ENCODE measurements at regions not wholly inside any gene's neighbourhood (a gene's known extent, or its start where the extent isn't known, plus 50 kb on each side); places are given as distances from the start of the nearest gene placed in this dataset.
"Not testable (repeated sequence)": the region's sequence is repeated elsewhere in the genome, so short reads cannot be mapped to it uniquely, and the experiment has no call there.

DNA sequence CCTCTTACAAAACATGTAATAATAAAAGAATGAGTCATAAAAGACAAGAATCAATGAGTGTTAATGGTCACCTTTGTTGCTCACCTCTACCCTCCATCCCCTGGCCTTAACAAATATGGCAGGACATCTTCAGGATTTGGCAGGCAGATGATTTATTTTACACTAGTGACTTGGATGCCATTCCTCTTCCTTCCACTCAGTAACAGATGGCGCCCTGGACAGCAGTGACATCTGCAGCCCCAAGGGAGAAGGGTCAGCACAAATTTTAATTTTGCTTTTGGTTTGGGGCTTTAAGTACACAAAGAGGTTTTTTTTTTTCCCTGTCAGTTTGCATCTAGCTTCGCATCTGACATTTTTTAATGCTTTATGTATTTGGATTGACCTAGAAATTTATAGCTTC lies 188.9 kb downstream of the ZNF92 start:
- not testable (repeated sequence) for H3K36me3 ChIP-seq (replicated peaks in 1 of 2; ENCODE audit: control insufficient read depth in 2 of 2, insufficient read depth in 2 of 2, low read length in 2 of 2); H3K23ac ChIP-seq (ENCODE audit: low read depth, low read length, poor library complexity); H2BK12ac ChIP-seq (ENCODE audit: low read length); DNase-seq (ENCODE audit: low spot score); H4K91ac ChIP-seq (ENCODE audit: low read depth, low read length, poor library complexity); H3K79me1 ChIP-seq (ENCODE audit: low read depth, low read length); H3K27me3 ChIP-seq (ENCODE audit: control insufficient read depth in 3 of 3, insufficient read depth in 3 of 3, low read depth in 1 of 3, low read length in 3 of 3); H2BK15ac ChIP-seq (ENCODE audit: low read length); H3K4ac ChIP-seq (ENCODE audit: low read length); H3K4me1 ChIP-seq (ENCODE audit: control insufficient read depth in 2 of 2, insufficient read depth in 1 of 2, low read depth in 1 of 2, low read length in 2 of 2); H4K8ac ChIP-seq (ENCODE audit: low read depth, low read length); H3K4me2 ChIP-seq (ENCODE audit: insufficient read depth, low read length, poor library complexity, severe bottlenecking); H3K9ac ChIP-seq (ENCODE audit: low read depth, low read length, poor library complexity); H2AFZ ChIP-seq (ENCODE audit: low read length); H2AK5ac ChIP-seq (ENCODE audit: low read depth, low read length); H2BK5ac ChIP-seq (ENCODE audit: low read length); H2BK120ac ChIP-seq (ENCODE audit: low read depth, low read length); H3K27ac ChIP-seq (replicated peaks; ENCODE audit: low read length); H3K14ac ChIP-seq (ENCODE audit: low read length); H3K4me3 ChIP-seq (ENCODE audit: low read length in 2 of 2); H3K9me3 ChIP-seq (replicated peaks in 1 of 2; ENCODE audit: control insufficient read depth in 2 of 2, insufficient read depth in 1 of 2, low read depth in 1 of 2, low read length in 2 of 2); H3K18ac ChIP-seq (ENCODE audit: low read length)
- no CpG with 5 or more reads among the region's 2 CpGs for WGBS, 2 donors (ENCODE audit: extremely low coverage in 2 of 2, insufficient read length in 2 of 2, insufficient replicate concordance in 1 of 2)

DNA sequence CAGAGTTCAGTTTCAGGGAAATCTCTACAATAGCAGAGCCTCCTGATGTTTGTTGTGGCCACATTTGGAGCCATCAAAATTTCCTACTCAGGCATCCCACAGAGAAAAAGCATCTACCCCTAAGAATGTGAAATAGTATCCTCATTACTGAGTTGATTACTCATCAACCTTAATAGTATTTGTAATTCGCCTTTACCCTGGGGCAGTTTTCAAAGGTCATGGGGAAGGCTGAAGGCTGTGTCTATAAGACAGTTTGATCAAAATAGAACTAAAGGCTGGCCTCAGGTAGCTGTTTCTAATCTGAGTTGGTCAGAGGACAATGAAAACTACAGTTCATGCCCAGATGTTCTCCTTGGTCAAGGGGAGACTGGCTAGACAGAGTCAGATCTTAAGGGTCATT lies 189.7 kb downstream of the ZNF92 start:
- H2BK12ac ChIP-seq (ENCODE audit: low read length); H3K23ac ChIP-seq (ENCODE audit: low read depth, low read length, poor library complexity); H2AK5ac ChIP-seq (ENCODE audit: low read depth, low read length); H3K79me1 ChIP-seq (ENCODE audit: low read depth, low read length); H4K91ac ChIP-seq (ENCODE audit: low read depth, low read length, poor library complexity); H2AFZ ChIP-seq (ENCODE audit: low read length); H3K4ac ChIP-seq (ENCODE audit: low read length); H2BK120ac ChIP-seq (ENCODE audit: low read depth, low read length); H3K14ac ChIP-seq (ENCODE audit: low read length); H3K4me3 ChIP-seq (ENCODE audit: low read length in 2 of 2); H3K18ac ChIP-seq (ENCODE audit: low read length); H3K27ac ChIP-seq (replicated peaks; ENCODE audit: low read length); H2BK5ac ChIP-seq (ENCODE audit: low read length); H3K4me2 ChIP-seq (ENCODE audit: insufficient read depth, low read length, poor library complexity, severe bottlenecking); H2BK15ac ChIP-seq (ENCODE audit: low read length); H3K36me3 ChIP-seq (replicated peaks in 1 of 2; ENCODE audit: control insufficient read depth in 2 of 2, insufficient read depth in 2 of 2, low read length in 2 of 2); H3K9me3 ChIP-seq (replicated peaks in 1 of 2; ENCODE audit: control insufficient read depth in 2 of 2, insufficient read depth in 1 of 2, low read depth in 1 of 2, low read length in 2 of 2); H3K27me3 ChIP-seq (ENCODE audit: control insufficient read depth in 3 of 3, insufficient read depth in 3 of 3, low read depth in 1 of 3, low read length in 3 of 3); DNase-seq (ENCODE audit: low spot score); H4K8ac ChIP-seq (ENCODE audit: low read depth, low read length); H3K9ac ChIP-seq (ENCODE audit: low read depth, low read length, poor library complexity); H3K4me1 ChIP-seq (ENCODE audit: control insufficient read depth in 2 of 2, insufficient read depth in 1 of 2, low read depth in 1 of 2, low read length in 2 of 2): not testable (repeated sequence)
- no CpG with 5 or more reads among the region's 1 CpG for WGBS, 2 donors (ENCODE audit: extremely low coverage in 2 of 2, insufficient read length in 2 of 2, insufficient replicate concordance in 1 of 2)

DNA sequence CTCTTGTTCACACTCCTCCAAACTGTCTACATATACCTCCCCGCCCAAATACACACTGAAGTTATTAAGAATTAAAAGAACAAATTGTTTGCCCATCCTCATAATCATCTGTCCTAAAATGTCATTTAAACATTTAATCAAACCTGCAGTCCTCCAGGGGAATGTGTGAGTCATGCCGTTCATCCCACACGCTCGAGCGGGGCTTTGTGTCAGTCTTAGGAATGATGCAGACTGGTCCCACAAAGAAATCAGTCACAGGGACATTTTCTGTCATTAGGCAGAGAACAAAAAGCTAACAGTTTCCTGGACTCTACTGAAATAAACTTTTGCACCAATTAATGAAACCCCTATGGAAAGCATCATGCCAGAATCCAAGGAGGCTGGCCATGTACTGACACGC lies 194.6 kb downstream of the ZNF92 start:
- no CpG with 5 or more reads among the region's 6 CpGs for WGBS, 2 donors (ENCODE audit: extremely low coverage in 2 of 2, insufficient read length in 2 of 2, insufficient replicate concordance in 1 of 2)

DNA sequence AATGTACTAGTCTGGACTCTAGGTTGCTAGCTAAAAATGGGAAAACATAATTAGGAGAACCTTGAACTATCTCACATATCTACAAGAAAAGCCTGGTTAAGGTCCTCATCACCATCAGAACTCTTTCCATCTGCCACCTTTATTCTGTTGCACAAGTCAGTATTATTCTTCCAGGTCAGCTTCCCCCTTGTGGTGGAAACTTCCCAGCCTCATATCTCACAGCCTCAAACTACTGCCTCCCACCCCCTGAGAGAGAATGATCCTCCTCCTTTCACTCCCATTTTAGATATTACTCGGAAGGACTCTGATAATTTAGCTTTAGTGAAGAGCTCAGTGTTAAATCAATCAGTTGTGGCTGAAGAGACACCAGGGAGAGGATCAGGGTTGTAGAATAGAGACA lies 197.3 kb downstream of the ZNF92 start:
- H3K4me2 ChIP-seq (ENCODE audit: insufficient read depth, low read length, poor library complexity, severe bottlenecking); H3K23ac ChIP-seq (ENCODE audit: low read depth, low read length, poor library complexity); H4K91ac ChIP-seq (ENCODE audit: low read depth, low read length, poor library complexity); H3K18ac ChIP-seq (ENCODE audit: low read length); H2BK12ac ChIP-seq (ENCODE audit: low read length); H3K9me3 ChIP-seq (replicated peaks in 1 of 2; ENCODE audit: control insufficient read depth in 2 of 2, insufficient read depth in 1 of 2, low read depth in 1 of 2, low read length in 2 of 2); H3K14ac ChIP-seq (ENCODE audit: low read length); H3K27me3 ChIP-seq (ENCODE audit: control insufficient read depth in 3 of 3, insufficient read depth in 3 of 3, low read depth in 1 of 3, low read length in 3 of 3); DNase-seq (ENCODE audit: low spot score); H2BK5ac ChIP-seq (ENCODE audit: low read length); H3K79me1 ChIP-seq (ENCODE audit: low read depth, low read length); H2BK120ac ChIP-seq (ENCODE audit: low read depth, low read length); H3K4me3 ChIP-seq (ENCODE audit: low read length in 2 of 2); H3K9ac ChIP-seq (ENCODE audit: low read depth, low read length, poor library complexity); H3K27ac ChIP-seq (replicated peaks; ENCODE audit: low read length); H2BK15ac ChIP-seq (ENCODE audit: low read length); H3K4ac ChIP-seq (ENCODE audit: low read length); H2AFZ ChIP-seq (ENCODE audit: low read length); H3K4me1 ChIP-seq (ENCODE audit: control insufficient read depth in 2 of 2, insufficient read depth in 1 of 2, low read depth in 1 of 2, low read length in 2 of 2); H3K36me3 ChIP-seq (replicated peaks in 1 of 2; ENCODE audit: control insufficient read depth in 2 of 2, insufficient read depth in 2 of 2, low read length in 2 of 2); H4K8ac ChIP-seq (ENCODE audit: low read depth, low read length); H2AK5ac ChIP-seq (ENCODE audit: low read depth, low read length): not testable (repeated sequence)
- no CpG with 5 or more reads among the region's 1 CpG for WGBS, 2 donors (ENCODE audit: extremely low coverage in 2 of 2, insufficient read length in 2 of 2, insufficient replicate concordance in 1 of 2)

More for the DNA sequence above, 194.6 kb downstream of the ZNF92 start:
- H3K9me3 ChIP-seq (replicated peaks in 1 of 2; ENCODE audit: control insufficient read depth in 2 of 2, insufficient read depth in 1 of 2, low read depth in 1 of 2, low read length in 2 of 2); H3K4me2 ChIP-seq (ENCODE audit: insufficient read depth, low read length, poor library complexity, severe bottlenecking); H2BK15ac ChIP-seq (ENCODE audit: low read length); H3K14ac ChIP-seq (ENCODE audit: low read length); H3K23ac ChIP-seq (ENCODE audit: low read depth, low read length, poor library complexity); H3K4me3 ChIP-seq (ENCODE audit: low read length in 2 of 2); H3K36me3 ChIP-seq (replicated peaks in 1 of 2; ENCODE audit: control insufficient read depth in 2 of 2, insufficient read depth in 2 of 2, low read length in 2 of 2); H2AK5ac ChIP-seq (ENCODE audit: low read depth, low read length); H2AFZ ChIP-seq (ENCODE audit: low read length); H4K91ac ChIP-seq (ENCODE audit: low read depth, low read length, poor library complexity); H2BK120ac ChIP-seq (ENCODE audit: low read depth, low read length); H2BK5ac ChIP-seq (ENCODE audit: low read length); H3K4me1 ChIP-seq (ENCODE audit: control insufficient read depth in 2 of 2, insufficient read depth in 1 of 2, low read depth in 1 of 2, low read length in 2 of 2); H2BK12ac ChIP-seq (ENCODE audit: low read length); H3K9ac ChIP-seq (ENCODE audit: low read depth, low read length, poor library complexity); DNase-seq (ENCODE audit: low spot score); H4K8ac ChIP-seq (ENCODE audit: low read depth, low read length); H3K27ac ChIP-seq (replicated peaks; ENCODE audit: low read length); H3K18ac ChIP-seq (ENCODE audit: low read length); H3K27me3 ChIP-seq (ENCODE audit: control insufficient read depth in 3 of 3, insufficient read depth in 3 of 3, low read depth in 1 of 3, low read length in 3 of 3); H3K4ac ChIP-seq (ENCODE audit: low read length); H3K79me1 ChIP-seq (ENCODE audit: low read depth, low read length): not testable (repeated sequence)

All from neuronal stem cell (in vitro differentiated cells).